Activated T-helper 1 cell treated with anti-CD3 and anti-CD28 coated beads, Interleukin-12 subunit alpha, Interleukin-12 subunit beta, Interleukin-2, Interleukin-4 antibody, amounts not matched to agents 30 ng/mL and 10 ng/mL and 1 ng/mL, durations not matched to agents 14 hours and 24 hours and 36 hours (primary cell): ENCODE measurements at regions not wholly inside any gene's neighbourhood (a gene's known extent, or its start where the extent isn't known, plus 50 kb on each side); places are given as distances from the start of the nearest gene placed in this dataset.
"Not testable (repeated sequence)": the region's sequence is repeated elsewhere in the genome, so short reads cannot be mapped to it uniquely, and the experiment has no call there.

Source experiments
- DNase-seq: peaks from one replicate; pipeline ENCODE4 v3.0.0; 2021; ENCODE audit warnings: low spot score
- H3K27ac Mint-ChIP-seq: one replicate; pipeline ENCODE4 v1.8.0; 2021; ENCODE audit warnings: mild to moderate bottlenecking, mixed read lengths
- H3K27me3 Mint-ChIP-seq: one replicate; pipeline ENCODE4 v1.8.0; 2022; ENCODE audit warnings: mild to moderate bottlenecking, moderate library complexity, mixed read lengths; ENCODE audit not compliant: insufficient read depth
- H3K36me3 Mint-ChIP-seq: one replicate; pipeline ENCODE4 v1.8.0; 2021; ENCODE audit warnings: low read depth, mixed read lengths
- H3K4me1 Mint-ChIP-seq: one replicate; pipeline ENCODE4 v1.8.0; 2021; ENCODE audit warnings: low read depth, mixed read lengths
- H3K4me3 Mint-ChIP-seq: one replicate; pipeline ENCODE4 v1.8.0; 2021; ENCODE audit warnings: mild to moderate bottlenecking, moderate library complexity, mixed read lengths
- H3K9me3 Mint-ChIP-seq: one replicate; pipeline ENCODE4 v1.8.0; 2021; ENCODE audit warnings: mixed read lengths
- intact Hi-C: fragments of 100-400 bp; cut with micrococcal nuclease; formaldehyde crosslinking; loops from one replicate; pipeline ENCODE4 v1.15.1; 2024

- no peaks in the 10 kb centered on the region for H3K27me3 Mint-ChIP-seq
- H3K36me3 Mint-ChIP-seq: no peaks in the 10 kb centered on the region
- H3K4me3 Mint-ChIP-seq: no peak overlapping the region
- H3K4me1 Mint-ChIP-seq: no peaks in the 10 kb centered on the region
- no peak overlapping the region for H3K27ac Mint-ChIP-seq
- intact Hi-C loops: no loop called here
- peaks cover 9% of the 10 kb centered on the region for H3K9me3 Mint-ChIP-seq
- DNase-seq: no peak
Measured at GRCh38 chr2:59333007-59333406, 1091.9 kb upstream of the FANCL start.

- intact Hi-C loops, H3K27me3 Mint-ChIP-seq, H3K36me3 Mint-ChIP-seq, H3K27ac Mint-ChIP-seq, H3K4me3 Mint-ChIP-seq, H3K9me3 Mint-ChIP-seq, DNase-seq, H3K4me1 Mint-ChIP-seq: not testable (repeated sequence)
Measured at GRCh38 chr2:59326581-59327365, 1085.6 kb upstream of the FANCL start.

GRCh38 chr2:59322870-59323269 is 1081.7 kb upstream of the FANCL start:
- H3K9me3 Mint-ChIP-seq: no peaks in the 10 kb centered on the region
- H3K4me3 Mint-ChIP-seq: no peak overlapping the region
- no peaks in the 10 kb centered on the region for H3K27me3 Mint-ChIP-seq
- H3K27ac Mint-ChIP-seq: no peak overlapping the region
- intact Hi-C loops: no loop called here
- H3K4me1 Mint-ChIP-seq: no peaks in the 10 kb centered on the region
- no peaks in the 10 kb centered on the region for H3K36me3 Mint-ChIP-seq
- DNase-seq: no peak

GRCh38 chr2:59322005-59322404 is 1080.9 kb upstream of the FANCL start:
- H3K4me1 Mint-ChIP-seq: no peaks in the 10 kb centered on the region
- H3K9me3 Mint-ChIP-seq: no peaks in the 10 kb centered on the region
- no peak overlapping the region for H3K27ac Mint-ChIP-seq
- no peak overlapping the region for H3K4me3 Mint-ChIP-seq
- H3K36me3 Mint-ChIP-seq: no peaks in the 10 kb centered on the region
- no peaks in the 10 kb centered on the region for H3K27me3 Mint-ChIP-seq
- intact Hi-C loops: no loop called here
- no peak for DNase-seq

GRCh38 chr2:59314031-59314766 is 1073.1 kb upstream of the FANCL start:
- Mint-ChIP-seq H3K4me1 (peaks cover 5% of the 10 kb centered on the region), H3K9me3 (no peaks in the 10 kb centered on the region), H3K4me3 (no peak overlapping the region), H3K36me3 (no peaks in the 10 kb centered on the region), H3K27ac (no peak overlapping the region), H3K27me3 (peaks cover 16% of the 10 kb centered on the region)
- DNase-seq: no peak
- intact Hi-C loops: no loop called here

- H3K4me1 Mint-ChIP-seq: peaks cover 5% of the 10 kb centered on the region
Measured at GRCh38 chr2:59312967-59313940, 1072.1 kb upstream of the FANCL start.

GRCh38 chr2:59312029-59312428 is 1070.9 kb upstream of the FANCL start:
- intact Hi-C loops: no loop called here
- Mint-ChIP-seq H3K27me3 (peaks cover 18% of the 10 kb centered on the region), H3K9me3 (no peaks in the 10 kb centered on the region), H3K36me3 (no peaks in the 10 kb centered on the region), H3K4me3 (no peak overlapping the region), H3K27ac (no peak overlapping the region), H3K4me1 (peaks cover 5% of the 10 kb centered on the region)
- DNase-seq: no peak

More at GRCh38 chr2:59312967-59313940, 1072.1 kb upstream of the FANCL start:
- Mint-ChIP-seq H3K4me3 (no peak overlapping the region), H3K27ac (no peak overlapping the region), H3K9me3 (no peaks in the 10 kb centered on the region), H3K36me3 (no peaks in the 10 kb centered on the region), H3K27me3 (peaks cover 16% of the 10 kb centered on the region)
- intact Hi-C loops: no loop called here
- no peak for DNase-seq

GRCh38 chr2:59308108-59308507 is 1067.0 kb upstream of the FANCL start:
- no peaks in the 10 kb centered on the region for H3K9me3 Mint-ChIP-seq
- peaks cover 5% of the 10 kb centered on the region for H3K27me3 Mint-ChIP-seq
- H3K36me3 Mint-ChIP-seq: no peaks in the 10 kb centered on the region
- no peak for DNase-seq
- H3K4me3 Mint-ChIP-seq: no peak overlapping the region
- H3K27ac Mint-ChIP-seq: no peak overlapping the region
- H3K4me1 Mint-ChIP-seq: no peaks in the 10 kb centered on the region
- intact Hi-C loops: no loop called here

- Mint-ChIP-seq H3K4me3 (no peak overlapping the region), H3K4me1 (no peaks in the 10 kb centered on the region), H3K27me3 (peaks cover 5% of the 10 kb centered on the region), H3K36me3 (no peaks in the 10 kb centered on the region), H3K27ac (no peak overlapping the region), H3K9me3 (no peaks in the 10 kb centered on the region)
- DNase-seq: no peak
- intact Hi-C loops: no loop called here
Measured at GRCh38 chr2:59307196-59307595, 1066.1 kb upstream of the FANCL start.

GRCh38 chr2:59303272-59303671 is 1062.1 kb upstream of the FANCL start:
- DNase-seq: no peak
- Mint-ChIP-seq H3K36me3 (no peaks in the 10 kb centered on the region), H3K27ac (no peak overlapping the region), H3K4me1 (no peaks in the 10 kb centered on the region), H3K27me3 (peaks cover 5% of the 10 kb centered on the region), H3K4me3 (no peak overlapping the region), H3K9me3 (no peaks in the 10 kb centered on the region)
- intact Hi-C loops: loop anchor here (5.0 kb wide), 1 partner anchor 849 kb away; no protein-coding TSS in a partner anchor

GRCh38 chr2:59302683-59303082 is 1061.6 kb upstream of the FANCL start:
- DNase-seq: no peak
- Mint-ChIP-seq H3K27me3 (peaks cover 4% of the 10 kb centered on the region), H3K27ac (no peak overlapping the region), H3K4me1 (no peaks in the 10 kb centered on the region), H3K36me3 (no peaks in the 10 kb centered on the region), H3K9me3 (no peaks in the 10 kb centered on the region), H3K4me3 (no peak overlapping the region)
- intact Hi-C loops: loop anchor here (5.0 kb wide), 1 partner anchor 850 kb away; no protein-coding TSS in a partner anchor

- intact Hi-C loops: loop anchor here (2.0 to 5.0 kb wide), 2 partner anchors 851 to 1249 kb away; no protein-coding TSS in a partner anchor
- H3K9me3 Mint-ChIP-seq: no peaks in the 10 kb centered on the region
- H3K27ac Mint-ChIP-seq: no peak overlapping the region
- no peak overlapping the region for H3K4me3 Mint-ChIP-seq
- peaks cover 2% of the 10 kb centered on the region for H3K27me3 Mint-ChIP-seq
- peak; percentile 2 for DNase-seq
- H3K36me3 Mint-ChIP-seq: no peaks in the 10 kb centered on the region
- H3K4me1 Mint-ChIP-seq: no peaks in the 10 kb centered on the region
Measured at GRCh38 chr2:59301466-59302402, 1060.6 kb upstream of the FANCL start.
